K562 (cell line): ENCODE measurements at regions not wholly inside any gene's neighbourhood (a gene's known extent, or its start where the extent isn't known, plus 50 kb on each side); places are given as distances from the start of the nearest gene placed in this dataset.

Experiments
- ATAC-seq: fragments of 200-7000 bp; cut with Tn5 transposase; 3 replicates; pipeline ENCODE4 v1.9.1; 2020; ENCODE audit warnings: moderate library complexity
- BruUV-seq: library from RNA; stranded (reverse); fragments of 400-500 nt; replicated peaks from 2 replicates; lab custom pipeline; 2021; lab: Mats Ljungman, UMichigan
- CTCF ChIA-PET: fragments of 300-600 bp; formaldehyde crosslinking; extraction: SDS; loops from one replicate; lab custom pipeline; 2021; ENCODE audit warnings: low intra/inter-chr PET ratio; lab: Yijun Ruan, JAX
- POLR2A ChIA-PET: fragments of 300-600, 350-650 bp; sonication (Branson Sonifier 250); formaldehyde crosslinking; extraction: SDS; loops from one replicate; lab custom pipeline; 2021; ENCODE audit warnings: antibody characterized with exemption, inconsistent platforms; lab: Yijun Ruan, JAX
- DNase-seq, 4 experiments: peaks; one replicate each; pipeline versions ENCODE4 v3.0.0 to v3.0.0-alpha.2; 2011 to 2018; ENCODE audit warnings: low spot score in 3 of 4, mixed read lengths in 3 of 4; ENCODE audit errors: extremely low read depth in 1 of 4
- FAIRE-seq: peaks from 2 replicates; lab custom pipeline; 2011; peaks lifted over from hg19 to GRCh38; lab: Jason Lieb, UNC
- H2AFZ ChIP-seq: 2 replicates; pipeline ENCODE4 v1.6.0; 2011; ENCODE audit warnings: low read depth, low read length, control low read depth, inconsistent platforms
- H3K27ac ChIP-seq: fragments of 200-600 bp; 3 replicates; pipeline ENCODE4 v1.8.0; 2011; ENCODE audit warnings: low read depth, mild to moderate bottlenecking, control low read depth, inconsistent platforms, low read length, moderate library complexity, mixed read lengths; ENCODE audit errors: extremely low read depth
- H3K27me3 ChIP-seq, 2 experiments: fragments of 300-600 bp in 1 of 2; 2 replicates in 1 of 2; 3 replicates in 1 of 2; pipeline versions ENCODE4 v1.6.0 to v1.8.0; 2011; ENCODE audit warnings: inconsistent platforms in 2 of 2, low read length in 2 of 2, mild to moderate bottlenecking in 1 of 2, mixed read lengths in 1 of 2, moderate library complexity in 1 of 2; ENCODE audit not compliant: control insufficient read depth in 2 of 2, insufficient read depth in 2 of 2
- H3K36me3 ChIP-seq: fragments of 300-600 bp; 3 replicates; pipeline ENCODE4 v1.8.0; 2011; ENCODE audit warnings: mild to moderate bottlenecking, low read length, inconsistent platforms; ENCODE audit not compliant: control insufficient read depth, insufficient read depth
- H3K4me1 ChIP-seq, 2 experiments: fragments of 200-600 bp in 1 of 2; replicated peaks in 1 of 2; 2 replicates in 1 of 2; 3 replicates in 1 of 2; pipeline versions ENCODE4 v1.5.1 to v1.8.0; 2011; ENCODE audit warnings: inconsistent platforms in 2 of 2, low read length in 2 of 2, mild to moderate bottlenecking in 1 of 2, mixed read lengths in 1 of 2, moderate library complexity in 1 of 2; ENCODE audit not compliant: control insufficient read depth in 2 of 2, insufficient read depth in 2 of 2
- H3K4me2 ChIP-seq: 2 replicates; pipeline ENCODE4 v1.6.1; 2011; ENCODE audit warnings: low read length, control low read depth, inconsistent platforms, mixed read lengths; ENCODE audit not compliant: insufficient read depth
- H3K4me3 ChIP-seq: fragments of 200-600 bp; sonication (generic), shearing (Covaris generic); 2 replicates; pipeline ENCODE4 v1.5.1; 2016; ENCODE audit warnings: control low read depth, inconsistent platforms
- H3K79me2 ChIP-seq: fragments of 200-600 bp; 3 replicates; pipeline ENCODE4 v1.8.0; 2011; ENCODE audit warnings: low read length, inconsistent platforms; ENCODE audit not compliant: control insufficient read depth, insufficient read depth
- H3K9ac ChIP-seq, 2 experiments: 2 replicates each; pipeline versions ENCODE4 v1.6.0 to v1.6.1; 2011; ENCODE audit warnings: low read depth in 2 of 2, low read length in 2 of 2, control low read depth in 1 of 2, inconsistent platforms in 1 of 2, mild to moderate bottlenecking in 1 of 2, mixed read lengths in 1 of 2; ENCODE audit not compliant: insufficient read depth in 1 of 2
- H3K9me1 ChIP-seq: one replicate; pipeline ENCODE4 v1.6.0; 2011; ENCODE audit warnings: inconsistent platforms, mild to moderate bottlenecking, low read length, moderate library complexity; ENCODE audit not compliant: control insufficient read depth, insufficient read depth
- H3K9me3 ChIP-seq: replicated peaks from 2 replicates; pipeline ENCODE4 v1.5.1; 2011; ENCODE audit warnings: low read depth, low read length, inconsistent platforms; ENCODE audit not compliant: control insufficient read depth, insufficient read depth
- H4K20me1 ChIP-seq: replicated peaks from 2 replicates; pipeline ENCODE4 v1.6.1; 2011; ENCODE audit warnings: low read length, inconsistent platforms, mixed read lengths; ENCODE audit not compliant: control insufficient read depth, insufficient read depth
- CBX3 ChIP-seq, 2 experiments: IDR thresholded peaks; 1 replicate in 1 of 2; 2 replicates in 1 of 2; pipeline ENCODE4 v1.6.1; 2012; ENCODE audit warnings: inconsistent platforms in 2 of 2, low read length in 2 of 2, borderline replicate concordance in 1 of 2, control low read depth in 1 of 2
- EP300 ChIP-seq: IDR thresholded peaks from 2 replicates; pipeline ENCODE4 v1.6.1; 2012; ENCODE audit warnings: low read length, improper control_type of control experiment
- FOS ChIP-seq: IDR thresholded peaks from 3 replicates; pipeline ENCODE4 v1.6.1; 2011; ENCODE audit not compliant: insufficient read length; ENCODE audit errors: extremely low read depth
- GABPB2 ChIP-seq: fragments of 250-450 bp; sonication (Bioruptor Pico); conservative IDR thresholded peaks from 2 replicates; pipeline ENCODE4 v1.5.1; 2021; ENCODE audit warnings: mild to moderate bottlenecking
- HNRNPH1 ChIP-seq: fragments of 200-400 bp; formaldehyde crosslinking; optimal IDR thresholded peaks from 2 replicates; pipeline ENCODE3; 2017; ENCODE audit warnings: low read depth, mild to moderate bottlenecking, low read length, moderate library complexity
- HNRNPK ChIP-seq: fragments of 200-400 bp; formaldehyde crosslinking; IDR thresholded peaks from one replicate; pipeline ENCODE4 v1.6.1; 2018; ENCODE audit warnings: mild to moderate bottlenecking, low read depth, low read length; ENCODE audit not compliant: poor library complexity, severe bottlenecking
- POLR2AphosphoS2 ChIP-seq: IDR thresholded peaks from 2 replicates; pipeline ENCODE4 v1.6.1; 2012; ENCODE audit warnings: low read length, improper control_type of control experiment
- RCOR1 ChIP-seq, 2 experiments: IDR thresholded peaks; 2 replicates each; pipeline ENCODE4 v1.6.1; 2012; ENCODE audit warnings: low read depth in 2 of 2, low read length in 2 of 2, borderline replicate concordance in 1 of 2, improper control_type of control experiment in 1 of 2
- STAT5A ChIP-seq: IDR thresholded peaks from 2 replicates; pipeline ENCODE4 v1.6.1; 2012; ENCODE audit warnings: low read length, inconsistent platforms, borderline replicate concordance
- TCF3 ChIP-seq: sonication (generic); formaldehyde crosslinking; IDR thresholded peaks from 2 replicates; pipeline ENCODE4 v1.4.0; 2020; ENCODE audit warnings: mild to moderate bottlenecking, missing genetic modification reagents
- VEZF1 ChIP-seq: fragments of 200-800 bp; sonication (Bioruptor generic); IDR thresholded peaks from 2 replicates; pipeline ENCODE4 v1.6.1; 2017; ENCODE audit warnings: missing genetic modification characterization, missing compliant biosample characterization
- ZNF165 ChIP-seq: fragments of 250-450 bp; sonication (Bioruptor Pico); IDR thresholded peaks from 2 replicates; pipeline ENCODE4 v1.4.0; 2020; ENCODE audit warnings: borderline replicate concordance
- ZNF184 ChIP-seq: sonication (generic); formaldehyde crosslinking; IDR thresholded peaks from 2 replicates; pipeline ENCODE4 v1.5.0; 2020; ENCODE audit warnings: missing genetic modification reagents
- ZNF239 ChIP-seq: fragments of 250-450 bp; sonication (Bioruptor Pico); IDR thresholded peaks from 2 replicates; pipeline ENCODE4 v1.4.0; 2020; ENCODE audit warnings: mild to moderate bottlenecking
- ZNF785 ChIP-seq: fragments of 250-450 bp; sonication (Bioruptor Pico); IDR thresholded peaks from 2 replicates; pipeline ENCODE4 v1.4.0; 2020; ENCODE audit warnings: mild to moderate bottlenecking
- WGBS: fragments of 100-300 bp; shearing (Covaris generic); methylation state at CpG from one replicate; pipeline ENCODE4 v1.1.6; 2016; ENCODE audit warnings: low coverage, mixed read lengths; ENCODE audit not compliant: insufficient coverage; ENCODE audit errors: missing lambda C conversion rate; 5-methylcytosine and 5-hydroxymethylcytosine counted together
- in situ Hi-C: fragments of 300-500 bp; cut with MboI; formaldehyde crosslinking; loops from 4 replicates; pipeline ENCODE4 v1.15.0; 2018; ENCODE audit warnings: inconsistent platforms, mixed read lengths
- intact Hi-C: fragments of 100-400 bp; cut with micrococcal nuclease; formaldehyde crosslinking; loops from 2 replicates; pipeline ENCODE4 v1.14.2; 2022

- in situ Hi-C loops = no loop called here
- no peaks in the 10 kb centered on the region for H3K4me1 ChIP-seq
- WGBS = under 1% methylated on average over 5 of the region's 5 CpGs
- peaks cover 8 to 29% of the 10 kb centered on the region in 2 experiments for H3K27me3 ChIP-seq
- H3K36me3 ChIP-seq = no peaks in the 10 kb centered on the region
- ATAC-seq (no peak), DNase-seq (no peak), FAIRE-seq (no peak)
- H3K4me2 ChIP-seq = no peak overlapping the region
- no peak overlapping the region for H3K9ac ChIP-seq
- intact Hi-C loops = no loop called here
- no peak overlapping the region for H2AFZ ChIP-seq
- BruUV-seq = no TSS peak
- no peak for TF ChIP-seq ZNF785 (CRISPR knock-in tag)
- TF ChIP-seq HNRNPH1 = no peak
- TF ChIP-seq ZNF165 = no peak
- no peak for TF ChIP-seq GABPB2 (CRISPR knock-in tag)
- TF ChIP-seq POLR2AphosphoS2 = no peak
- no peak for TF ChIP-seq RCOR1 (IDR thresholded peaks at IDR 0.05; ENCODE audit: borderline replicate concordance in 1 of 2, low read depth in 2 of 2, low read length in 2 of 2)
- TF ChIP-seq HNRNPK = no peak
- TF ChIP-seq TCF3 = no peak
- no peak for TF ChIP-seq ZNF239
- no peak for TF ChIP-seq CBX3 (IDR thresholded peaks at IDR 0.05; ENCODE audit: borderline replicate concordance in 1 of 2, low read length in 2 of 2)
- TF ChIP-seq FOS = no peak
- no peak for TF ChIP-seq ZNF184 (CRISPR knock-in tag)
- no peak for TF ChIP-seq EP300
- TF ChIP-seq STAT5A = no peak
- TF ChIP-seq VEZF1 (CRISPR knock-in tag) = no peak
- H3K4me3 ChIP-seq = no peak overlapping the region
- H3K9me1 ChIP-seq = no peaks in the 10 kb centered on the region
- ChIA-PET POLR2A (interaction anchor here (1.1 kb wide), 1 partner anchor 14 kb away, joined by 3 read pairs; no protein-coding TSS in a partner anchor), CTCF (no interaction called here)
- H4K20me1 ChIP-seq = no peaks in the 10 kb centered on the region
- H3K27ac ChIP-seq = no peak overlapping the region
- no peaks in the 10 kb centered on the region for H3K9me3 ChIP-seq
- no peaks in the 10 kb centered on the region for H3K79me2 ChIP-seq
Observed at GRCh38 chr6:148258868-148259267, 83.8 kb upstream of the SASH1 start.
